ENCODE measurements at regions not wholly inside any gene's neighbourhood (a gene's known extent, or its start where the extent isn't known, plus 50 kb on each side); places are given as distances from the start of the nearest gene placed in this dataset.

- ATAC-seq (ENCODE audit: low FRiP score) (no peak), DNase-seq (ENCODE audit: low spot score) (no peak)
- TF ChIP-seq CTCF (IDR thresholded peaks at IDR 0.05): no peak
These were observed 307.8 kb downstream of the C6orf118 start for GRCh38 chr6:165001502-165002157.

DNA sequence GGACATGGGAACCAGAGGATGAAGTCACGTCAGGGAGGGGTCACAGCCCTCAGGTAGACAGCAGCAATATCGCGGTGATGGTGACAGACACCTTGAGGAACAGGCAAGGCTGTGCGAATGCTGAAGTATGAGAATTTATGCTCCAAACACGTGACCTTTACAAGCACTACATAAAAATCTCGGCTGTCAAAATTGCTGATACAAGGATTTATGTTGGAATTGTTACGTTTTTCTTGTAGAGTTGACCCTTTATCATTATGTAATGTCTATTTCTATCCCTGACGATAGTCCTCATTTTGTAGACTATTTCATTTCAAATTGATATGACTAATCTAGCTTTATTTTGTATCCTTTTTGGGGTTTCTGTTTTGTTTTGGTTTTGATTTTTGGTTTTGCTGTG lies 311.1 kb downstream of the C6orf118 start:
- no peak for DNase-seq (ENCODE audit: low spot score)
- no peak for ATAC-seq (ENCODE audit: low FRiP score)
- TF ChIP-seq CTCF (IDR thresholded peaks at IDR 0.05): no peak

- TF ChIP-seq CTCF (IDR thresholded peaks at IDR 0.05): no peak
- DNase-seq (ENCODE audit: low spot score) (no peak), ATAC-seq (ENCODE audit: low FRiP score) (no peak)
These were observed 312.6 kb downstream of the C6orf118 start for GRCh38 chr6:164996838-164997237.

- TF ChIP-seq CTCF (IDR thresholded peaks at IDR 0.05): no peak
- ATAC-seq (ENCODE audit: low FRiP score) (no peak), DNase-seq (ENCODE audit: low spot score) (no peak)
These were observed 317.8 kb downstream of the C6orf118 start for GRCh38 chr6:164991573-164991972.

DNA sequence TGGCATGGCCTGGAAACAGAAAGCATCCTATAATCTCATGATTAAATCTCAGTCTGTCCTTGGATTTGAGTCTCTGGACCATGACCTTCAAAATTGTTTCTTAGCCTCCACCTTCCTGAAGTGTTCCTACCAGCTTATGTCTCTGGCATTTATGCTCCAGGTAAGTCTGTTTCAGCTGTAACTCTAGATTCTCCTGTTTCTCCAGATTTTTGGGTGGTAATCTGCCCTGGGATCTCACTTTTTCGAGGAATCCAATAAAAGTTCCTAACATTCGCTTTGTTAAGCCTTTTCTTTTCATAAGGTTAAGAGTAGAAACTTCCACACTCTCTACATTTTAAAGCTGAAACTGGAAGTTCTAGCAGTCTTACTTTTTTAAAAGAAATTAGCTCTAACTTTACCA lies 318.5 kb downstream of the C6orf118 start:
- no peak for ATAC-seq (ENCODE audit: low FRiP score)
- DNase-seq (ENCODE audit: low spot score): no peak
- no peak for TF ChIP-seq CTCF (IDR thresholded peaks at IDR 0.05)

DNA sequence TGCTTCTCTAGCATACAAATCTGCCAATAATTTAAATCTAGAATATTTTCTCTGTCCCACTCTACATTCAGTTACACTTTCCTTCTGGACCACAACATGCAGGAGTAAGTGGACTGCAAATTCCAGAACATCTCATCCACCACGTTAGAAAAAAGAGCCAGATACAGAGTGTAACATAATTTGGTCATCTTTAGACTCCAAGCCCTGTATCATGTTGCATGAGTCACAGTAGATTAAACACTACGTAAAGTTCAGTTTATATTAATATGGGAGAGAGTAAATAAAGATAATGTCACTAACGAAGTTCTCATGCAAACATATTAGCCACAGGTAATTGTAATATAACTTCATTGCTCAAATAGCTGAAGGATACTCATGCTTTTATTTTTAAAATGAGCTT lies 327.0 kb downstream of the C6orf118 start:
- no peak for DNase-seq (ENCODE audit: low spot score)
- no peak for ATAC-seq (ENCODE audit: low FRiP score)
- no peak for TF ChIP-seq CTCF (IDR thresholded peaks at IDR 0.05)

DNA sequence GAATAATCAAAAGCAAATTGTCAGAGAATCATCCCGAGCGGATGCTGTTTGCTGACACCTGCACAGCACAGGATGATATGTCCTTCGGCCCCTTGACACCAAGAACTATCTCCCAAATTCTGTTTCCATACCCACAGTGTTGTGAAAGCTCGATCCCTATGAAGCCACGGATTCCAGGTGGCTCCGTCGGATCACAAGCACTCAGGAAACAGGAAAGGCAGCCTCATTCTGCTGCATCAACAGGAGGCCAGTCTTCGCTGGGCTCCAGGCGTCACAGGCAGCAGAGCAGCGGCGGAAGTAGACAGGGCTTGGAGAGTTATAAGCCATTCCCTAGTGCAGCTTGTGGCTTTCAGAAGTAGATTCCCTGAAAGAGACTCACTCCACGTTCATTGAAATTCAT lies 342.3 kb downstream of the C6orf118 start:
- ATAC-seq (ENCODE audit: low FRiP score): no peak
- no peak for TF ChIP-seq CTCF (IDR thresholded peaks at IDR 0.05)
- no peak for DNase-seq (ENCODE audit: low spot score)
